GM23248 (cell line): ENCODE measurements at regions not wholly inside any gene's neighbourhood (a gene's known extent, or its start where the extent isn't known, plus 50 kb on each side); places are given as distances from the start of the nearest gene placed in this dataset.

Source experiments
- EZH2 ChIP-seq: fragments of 200-600 bp; sonication (generic); IDR thresholded peaks from 2 replicates; pipeline ENCODE4 v1.6.1; 2018; ENCODE audit warnings: antibody characterized with exemption, mild to moderate bottlenecking; ENCODE audit not compliant: insufficient read depth, poor library complexity, severe bottlenecking
- EZH2phosphoT487 ChIP-seq: fragments of 200-600 bp; sonication (generic); IDR thresholded peaks from 2 replicates; pipeline ENCODE4 v1.6.1; 2018; ENCODE audit warnings: antibody characterized with exemption, moderate library complexity, mild to moderate bottlenecking, low read depth; ENCODE audit not compliant: insufficient read depth

DNA sequence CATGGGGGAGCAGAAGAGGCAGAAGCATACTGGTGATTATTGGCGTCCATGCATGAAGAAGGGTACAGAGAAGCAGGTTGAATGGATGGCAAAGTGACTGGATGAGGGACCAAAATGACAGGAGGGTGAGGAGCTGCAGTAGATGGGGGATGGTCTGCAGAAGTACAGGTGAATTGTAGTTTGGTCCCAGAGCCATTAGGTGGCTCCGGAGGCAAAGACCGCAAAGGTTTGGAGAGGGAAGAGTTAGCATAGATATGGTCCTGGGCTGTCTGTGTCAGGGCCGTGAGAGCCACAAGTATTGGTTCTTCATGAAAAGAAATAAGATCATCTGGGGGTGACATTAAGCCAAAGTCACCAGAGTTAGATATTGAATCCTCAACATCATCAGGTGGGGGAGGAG is 59.0 kb upstream of the ZNF726 start:
- no peak for TF ChIP-seq EZH2
- TF ChIP-seq EZH2phosphoT487, result no peak
